Neural progenitor cell (in vitro differentiated cells): ENCODE measurements at regions not wholly inside any gene's neighbourhood (a gene's known extent, or its start where the extent isn't known, plus 50 kb on each side); places are given as distances from the start of the nearest gene placed in this dataset.

Experiments
- DNase-seq: peaks from one replicate; pipeline ENCODE4 v3.0.0-alpha.2; 2016; ENCODE audit warnings: low spot score
- H2AFZ ChIP-seq: fragments of 200-600 bp; sonication (generic); replicated peaks from 2 replicates; pipeline ENCODE4 v1.6.1; 2016; ENCODE audit warnings: antibody characterized with exemption
- H3F3A ChIP-seq: fragments of 200-600 bp; sonication (generic); 2 replicates; pipeline ENCODE4 v1.6.1; 2016; ENCODE audit warnings: antibody characterized with exemption, low read depth
- H3K27ac ChIP-seq: fragments of 200-600 bp; sonication (generic); 2 replicates; pipeline ENCODE4 v1.5.1; 2016; ENCODE audit warnings: mild to moderate bottlenecking
- H3K27me3 ChIP-seq: fragments of 200-600 bp; sonication (generic); 2 replicates; pipeline ENCODE4 v1.6.1; 2016; ENCODE audit warnings: mild to moderate bottlenecking, moderate library complexity
- H3K36me3 ChIP-seq: fragments of 200-600 bp; sonication (generic); 2 replicates; pipeline ENCODE4 v1.5.1; 2016
- H3K4me1 ChIP-seq: fragments of 200-600 bp; sonication (generic); 2 replicates; pipeline ENCODE4 v1.6.1; 2016; ENCODE audit warnings: mixed run types
- H3K4me2 ChIP-seq: fragments of 200-600 bp; sonication (generic); 2 replicates; pipeline ENCODE4 v1.6.1; 2016
- H3K4me3 ChIP-seq: fragments of 200-600 bp; sonication (generic); 2 replicates; pipeline ENCODE4 v1.5.1; 2016
- H3K79me2 ChIP-seq: fragments of 200-600 bp; sonication (generic); 2 replicates; pipeline ENCODE4 v1.6.1; 2016; ENCODE audit warnings: low read depth
- H3K9ac ChIP-seq: fragments of 200-600 bp; sonication (generic); 2 replicates; pipeline ENCODE4 v1.6.1; 2016
- H3K9me3 ChIP-seq: fragments of 200-600 bp; sonication (generic); 2 replicates; pipeline ENCODE4 v1.5.1; 2016; ENCODE audit warnings: low read depth
- H4K20me1 ChIP-seq: fragments of 200-600 bp; sonication (generic); 2 replicates; pipeline ENCODE4 v1.6.1; 2016; ENCODE audit warnings: low read depth
- H3K27ac Mint-ChIP-seq: 3 replicates; pipeline ENCODE4 v1.8.0; 2021; ENCODE audit warnings: mixed read lengths
- H3K27me3 Mint-ChIP-seq: 2 replicates; pipeline ENCODE4 v1.8.0; 2022; ENCODE audit warnings: low read depth, mild to moderate bottlenecking, inconsistent platforms, moderate library complexity, mixed read lengths; ENCODE audit not compliant: insufficient read depth
- H3K36me3 Mint-ChIP-seq: 3 replicates; pipeline ENCODE4 v1.8.0; 2021; ENCODE audit warnings: mixed read lengths
- H3K4me1 Mint-ChIP-seq: 3 replicates; pipeline ENCODE4 v1.8.0; 2021; ENCODE audit warnings: mixed read lengths
- H3K4me3 Mint-ChIP-seq: 3 replicates; pipeline ENCODE4 v1.8.0; 2021; ENCODE audit warnings: mild to moderate bottlenecking, moderate library complexity, mixed read lengths
- H3K9me3 Mint-ChIP-seq: 3 replicates; pipeline ENCODE4 v1.8.0; 2020; ENCODE audit warnings: mixed read lengths
- EZH2 ChIP-seq: fragments of 200-600 bp; sonication (generic); IDR thresholded peaks from 2 replicates; pipeline ENCODE4 v1.6.1; 2017; ENCODE audit warnings: antibody characterized with exemption, mild to moderate bottlenecking, moderate library complexity
- EZH2phosphoT487 ChIP-seq: fragments of 200-600 bp; sonication (generic); IDR thresholded peaks from 2 replicates; pipeline ENCODE4 v1.6.1; 2017; ENCODE audit warnings: antibody characterized with exemption
- TF ChIP-seq, protein P1 (sequence below): fragments of 200-600 bp; sonication (generic); IDR thresholded peaks from 2 replicates; pipeline ENCODE4 v1.5.1; 2017; ENCODE audit warnings: antibody characterized with exemption, mild to moderate bottlenecking

DNA sequence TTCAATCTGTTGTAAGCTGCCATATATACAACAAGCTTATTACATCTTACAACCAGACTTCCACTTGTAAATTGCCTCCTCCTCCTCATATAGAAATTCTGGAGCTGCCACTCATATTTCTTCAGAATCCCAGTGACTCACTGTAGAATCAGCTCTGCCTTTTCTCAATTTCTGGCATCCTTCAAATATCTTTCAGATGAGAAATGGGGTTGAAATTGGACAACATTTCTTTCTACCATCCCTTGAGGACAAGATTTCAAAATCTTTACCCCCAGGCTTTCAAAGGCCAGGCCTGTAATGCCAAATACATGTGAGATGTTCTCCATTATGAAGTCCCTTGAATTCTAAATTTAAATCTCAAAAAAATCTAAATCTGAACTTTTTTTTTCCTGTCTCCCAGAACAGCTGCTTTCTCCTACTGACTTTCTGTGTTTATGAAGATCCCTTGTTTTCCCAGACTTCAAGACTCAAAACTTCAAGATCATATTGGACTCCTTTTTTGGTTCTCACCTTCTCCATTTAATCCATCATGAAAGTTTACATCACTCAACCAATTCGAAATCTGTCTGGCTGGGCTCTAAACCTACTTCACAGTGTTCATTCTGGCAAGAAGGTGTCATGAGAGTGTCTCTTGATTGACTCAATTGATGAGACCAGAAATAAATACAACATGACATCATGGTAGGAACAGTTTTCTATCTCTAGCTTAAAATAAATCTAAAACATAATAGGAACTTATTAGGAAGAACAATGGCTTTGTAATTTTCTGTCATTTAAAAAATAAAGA, 109.8 kb downstream of the HMHB1 start:
- TF ChIP-seq, protein P1, sequence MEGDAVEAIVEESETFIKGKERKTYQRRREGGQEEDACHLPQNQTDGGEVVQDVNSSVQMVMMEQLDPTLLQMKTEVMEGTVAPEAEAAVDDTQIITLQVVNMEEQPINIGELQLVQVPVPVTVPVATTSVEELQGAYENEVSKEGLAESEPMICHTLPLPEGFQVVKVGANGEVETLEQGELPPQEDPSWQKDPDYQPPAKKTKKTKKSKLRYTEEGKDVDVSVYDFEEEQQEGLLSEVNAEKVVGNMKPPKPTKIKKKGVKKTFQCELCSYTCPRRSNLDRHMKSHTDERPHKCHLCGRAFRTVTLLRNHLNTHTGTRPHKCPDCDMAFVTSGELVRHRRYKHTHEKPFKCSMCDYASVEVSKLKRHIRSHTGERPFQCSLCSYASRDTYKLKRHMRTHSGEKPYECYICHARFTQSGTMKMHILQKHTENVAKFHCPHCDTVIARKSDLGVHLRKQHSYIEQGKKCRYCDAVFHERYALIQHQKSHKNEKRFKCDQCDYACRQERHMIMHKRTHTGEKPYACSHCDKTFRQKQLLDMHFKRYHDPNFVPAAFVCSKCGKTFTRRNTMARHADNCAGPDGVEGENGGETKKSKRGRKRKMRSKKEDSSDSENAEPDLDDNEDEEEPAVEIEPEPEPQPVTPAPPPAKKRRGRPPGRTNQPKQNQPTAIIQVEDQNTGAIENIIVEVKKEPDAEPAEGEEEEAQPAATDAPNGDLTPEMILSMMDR: no peak
- TF ChIP-seq EZH2 (no peak), EZH2phosphoT487 (no peak)
- no peaks in the 10 kb centered on the region for H3F3A ChIP-seq
- no peaks in the 10 kb centered on the region for H3K36me3 ChIP-seq
- H3K4me2 ChIP-seq: no peak overlapping the region
- H3K27me3 ChIP-seq: no peaks in the 10 kb centered on the region
- H3K4me1 Mint-ChIP-seq: no peaks in the 10 kb centered on the region
- no peak overlapping the region for H3K4me3 Mint-ChIP-seq
- peaks cover 2% of the 10 kb centered on the region for H3K27me3 Mint-ChIP-seq
- no peaks in the 10 kb centered on the region for H4K20me1 ChIP-seq
- H3K36me3 Mint-ChIP-seq: no peaks in the 10 kb centered on the region
- no peaks in the 10 kb centered on the region for H3K4me1 ChIP-seq
- no peak overlapping the region for H3K4me3 ChIP-seq
- no peak for DNase-seq
- no peaks in the 10 kb centered on the region for H3K9me3 Mint-ChIP-seq
- no peak overlapping the region for H3K27ac ChIP-seq
- H3K27ac Mint-ChIP-seq: no peak overlapping the region
- H3K79me2 ChIP-seq: no peaks in the 10 kb centered on the region
- H2AFZ ChIP-seq: no peak overlapping the region
- no peaks in the 10 kb centered on the region for H3K9me3 ChIP-seq
- no peak overlapping the region for H3K9ac ChIP-seq

DNA sequence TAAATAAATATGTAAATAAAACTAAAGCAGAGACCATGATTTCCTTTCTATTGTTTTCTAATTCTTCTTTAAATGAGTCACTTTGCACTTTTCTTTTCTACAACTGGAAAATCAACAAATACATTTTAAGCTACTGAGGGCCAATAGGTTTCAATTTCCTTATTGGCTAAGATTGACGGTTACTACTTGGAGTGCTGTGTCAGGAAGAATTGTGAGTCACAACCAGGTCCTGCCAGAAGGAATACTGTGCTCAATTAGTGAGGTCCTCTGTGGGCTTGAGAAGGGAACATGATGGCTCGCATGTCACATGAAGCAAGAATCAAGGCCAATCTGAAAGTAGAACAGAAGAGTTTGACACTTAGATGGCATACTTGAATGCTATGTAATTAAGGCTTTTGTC, 110.8 kb downstream of the HMHB1 start:
- no peaks in the 10 kb centered on the region for H3K79me2 ChIP-seq
- no peaks in the 10 kb centered on the region for H3K27me3 ChIP-seq
- TF ChIP-seq EZH2phosphoT487 (no peak), EZH2 (no peak)
- TF ChIP-seq, protein P1: no peak
- no peaks in the 10 kb centered on the region for H3K9me3 ChIP-seq
- Mint-ChIP-seq H3K36me3 (no peaks in the 10 kb centered on the region), H3K27me3 (peaks cover 2% of the 10 kb centered on the region), H3K9me3 (no peaks in the 10 kb centered on the region), H3K4me1 (no peaks in the 10 kb centered on the region), H3K27ac (no peak overlapping the region), H3K4me3 (no peak overlapping the region)
- no peak overlapping the region for H3K9ac ChIP-seq
- no peak overlapping the region for H2AFZ ChIP-seq
- no peak overlapping the region for H3K4me2 ChIP-seq
- no peak overlapping the region for H3K4me3 ChIP-seq
- no peaks in the 10 kb centered on the region for H3F3A ChIP-seq
- H3K36me3 ChIP-seq: no peaks in the 10 kb centered on the region
- no peak for DNase-seq
- no peaks in the 10 kb centered on the region for H4K20me1 ChIP-seq
- no peaks in the 10 kb centered on the region for H3K4me1 ChIP-seq
- no peak overlapping the region for H3K27ac ChIP-seq

DNA sequence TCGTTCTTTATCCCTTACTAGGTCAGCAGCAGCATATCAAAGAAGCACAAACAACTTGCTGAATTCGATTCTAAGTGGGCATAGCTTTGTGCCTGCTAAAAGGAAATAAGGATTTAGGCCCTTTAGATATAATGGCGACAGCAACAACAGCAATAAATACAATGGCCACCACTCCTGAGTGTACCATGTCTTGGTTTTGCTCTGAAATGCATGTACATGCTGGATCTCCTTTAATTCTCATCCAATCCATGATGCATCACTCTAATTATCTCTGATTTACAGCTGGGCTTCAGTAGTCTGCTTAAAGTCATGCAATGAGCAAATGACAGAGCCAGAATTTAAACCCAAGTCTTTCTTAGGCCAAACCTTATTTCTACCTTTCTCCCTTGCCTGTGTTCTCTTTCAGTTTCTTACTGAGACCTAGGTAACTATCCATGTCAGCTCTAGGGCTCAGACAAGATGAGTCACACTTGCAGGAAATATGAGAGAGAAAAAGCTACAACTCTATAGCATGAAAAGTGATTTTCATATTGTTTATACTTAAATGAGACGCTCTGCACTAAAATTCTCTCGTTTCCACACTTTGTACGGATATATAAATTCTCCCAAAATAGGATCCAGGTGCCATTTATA, 111.8 kb downstream of the HMHB1 start:
- Mint-ChIP-seq H3K27me3 (peaks cover 2% of the 10 kb centered on the region), H3K4me3 (no peak overlapping the region), H3K36me3 (no peaks in the 10 kb centered on the region), H3K27ac (no peak overlapping the region), H3K9me3 (no peaks in the 10 kb centered on the region), H3K4me1 (no peaks in the 10 kb centered on the region)
- no peaks in the 10 kb centered on the region for H3K79me2 ChIP-seq
- no peaks in the 10 kb centered on the region for H3K36me3 ChIP-seq
- no peaks in the 10 kb centered on the region for H3K27me3 ChIP-seq
- no peak overlapping the region for H3K9ac ChIP-seq
- no peaks in the 10 kb centered on the region for H3F3A ChIP-seq
- no peak overlapping the region for H2AFZ ChIP-seq
- H3K4me3 ChIP-seq: no peak overlapping the region
- no peak for TF ChIP-seq EZH2
- H3K4me2 ChIP-seq: no peak overlapping the region
- DNase-seq: no peak
- H3K9me3 ChIP-seq: no peaks in the 10 kb centered on the region
- H3K27ac ChIP-seq: no peak overlapping the region
- no peaks in the 10 kb centered on the region for H3K4me1 ChIP-seq
- no peaks in the 10 kb centered on the region for H4K20me1 ChIP-seq
